ENCODE measurements at regions not wholly inside any gene's neighbourhood (a gene's known extent, or its start where the extent isn't known, plus 50 kb on each side); places are given as distances from the start of the nearest gene placed in this dataset.

DNA sequence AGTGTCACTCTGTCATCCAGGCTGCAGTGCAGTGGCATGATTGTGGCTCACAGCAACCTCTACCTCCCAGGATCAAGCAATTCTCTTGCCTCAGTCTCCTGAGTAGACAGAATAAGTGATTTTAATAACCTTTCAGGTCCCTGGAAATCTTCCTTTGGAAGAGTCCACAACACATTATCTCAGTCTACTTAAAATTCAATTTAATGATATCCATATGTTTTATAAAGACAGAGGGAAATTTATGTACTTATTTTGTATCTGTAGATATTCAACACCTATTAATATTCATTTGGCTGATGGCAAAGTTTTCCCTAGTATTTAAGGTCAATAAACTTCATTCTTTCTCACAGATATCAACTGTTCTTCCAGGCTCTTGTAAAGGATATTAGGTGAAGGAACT is 881.4 kb upstream of the GJE1 start:
- Histone ChIP-seq H3K27ac (no peak overlapping the region), H3K4me2 (ENCODE audit: unreplicated experiment) (no peak overlapping the region), H2AFZ (peak overlapping the region; percentile 47; the same call in 1 of the 2 replicates), H3K79me2 (ENCODE audit: insufficient read depth) (no peaks in the 10 kb centered on the region), H3K9me2 (ENCODE audit: insufficient read depth) (no peaks in the 10 kb centered on the region; the same call in 1 of the 2 replicates), H3K9ac (no peak overlapping the region), H4K20me1 (ENCODE audit: insufficient read depth) (no peaks in the 10 kb centered on the region), H3K36me3 (ENCODE audit: low read depth) (no peaks in the 10 kb centered on the region), H3F3A (ENCODE audit: insufficient read depth) (no peaks in the 10 kb centered on the region), H3K4me1 (ENCODE audit: insufficient read depth) (peaks cover 7% of the 10 kb centered on the region; the same call in 1 of the 2 replicates), H3K4me3 (no peak overlapping the region), H3K27me3 (replicated peaks; ENCODE audit: insufficient read depth) (no peaks in the 10 kb centered on the region), H3K9me3 (ENCODE audit: low read depth) (no peaks in the 10 kb centered on the region)
- TF ChIP-seq EZH2 (IDR thresholded peaks at IDR 0.05; ENCODE audit: insufficient read depth, poor library complexity, severe bottlenecking) (no peak), EZH2phosphoT487 (IDR thresholded peaks at IDR 0.05; ENCODE audit: insufficient read depth, low read depth) (no peak)
- no peak for DNase-seq
- in situ Hi-C loops (cut with MboI): no loop called here

GRCh38 chr6:141248021-141248799 is 884.5 kb upstream of the GJE1 start:
- TF ChIP-seq EZH2phosphoT487 (IDR thresholded peaks at IDR 0.05; ENCODE audit: insufficient read depth, low read depth): no peak
- no peak for TF ChIP-seq EZH2 (IDR thresholded peaks at IDR 0.05; ENCODE audit: insufficient read depth, poor library complexity, severe bottlenecking)
- H3K4me2 ChIP-seq (ENCODE audit: unreplicated experiment): no peak overlapping the region
- H3K9me2 ChIP-seq (ENCODE audit: insufficient read depth): no peaks in the 10 kb centered on the region; the same call in 1 of the 2 replicates
- WGBS, 2 experiments (ENCODE audit: low coverage in 1 of 2, low lambda C conversion rate in 2 of 2, missing lambda C conversion rate in 2 of 2): 42 to 45% methylated on average over 4 of the region's 4 CpGs
- peaks cover 6% of the 10 kb centered on the region; the same call in 1 of the 2 replicates for H3K4me1 ChIP-seq (ENCODE audit: insufficient read depth)
- no peaks in the 10 kb centered on the region for H3F3A ChIP-seq (ENCODE audit: insufficient read depth)
- H4K20me1 ChIP-seq (ENCODE audit: insufficient read depth): no peaks in the 10 kb centered on the region
- no peak for DNase-seq
- H3K4me3 ChIP-seq: no peak overlapping the region
- no peak overlapping the region for H3K27ac ChIP-seq
- H3K9ac ChIP-seq: no peak overlapping the region
- peak overlapping the region; percentile 25 for H2AFZ ChIP-seq
- no peaks in the 10 kb centered on the region for H3K36me3 ChIP-seq (ENCODE audit: low read depth)
- no peaks in the 10 kb centered on the region for H3K9me3 ChIP-seq (ENCODE audit: low read depth)
- no peaks in the 10 kb centered on the region for H3K27me3 ChIP-seq (replicated peaks; ENCODE audit: insufficient read depth)
- in situ Hi-C loops (cut with MboI): no loop called here
- H3K79me2 ChIP-seq (ENCODE audit: insufficient read depth): no peaks in the 10 kb centered on the region

DNA sequence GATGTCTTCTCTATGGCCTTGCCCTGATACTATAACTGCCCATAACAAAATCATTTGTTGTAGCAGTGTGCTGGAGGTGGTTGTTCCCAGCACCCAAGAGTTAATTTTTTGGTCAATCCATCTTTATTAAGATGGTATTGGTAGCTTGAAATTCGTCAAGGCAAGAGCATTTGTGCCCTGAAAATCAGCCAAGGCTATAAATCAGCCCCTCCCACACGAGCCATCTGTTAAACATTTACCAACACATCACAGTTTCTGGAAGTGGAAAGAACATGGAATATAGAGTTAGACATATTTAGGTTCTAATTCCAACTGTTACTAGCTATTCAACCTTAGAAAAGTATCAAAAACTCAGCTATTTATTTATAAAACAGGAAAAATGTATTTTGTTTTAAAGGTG is 888.4 kb upstream of the GJE1 start:
- Histone ChIP-seq H3K4me3 (no peak overlapping the region), H3K9me2 (ENCODE audit: insufficient read depth) (no peaks in the 10 kb centered on the region; the same call in 1 of the 2 replicates), H2AFZ (no peak overlapping the region), H3K79me2 (ENCODE audit: insufficient read depth) (no peaks in the 10 kb centered on the region), H3K4me1 (ENCODE audit: insufficient read depth) (no peaks in the 10 kb centered on the region), H3K27me3 (replicated peaks; ENCODE audit: insufficient read depth) (no peaks in the 10 kb centered on the region), H3K9me3 (ENCODE audit: low read depth) (no peaks in the 10 kb centered on the region), H3K9ac (no peak overlapping the region), H3K36me3 (ENCODE audit: low read depth) (no peaks in the 10 kb centered on the region), H3K4me2 (ENCODE audit: unreplicated experiment) (no peak overlapping the region), H4K20me1 (ENCODE audit: insufficient read depth) (no peaks in the 10 kb centered on the region), H3K27ac (no peak overlapping the region), H3F3A (ENCODE audit: insufficient read depth) (no peaks in the 10 kb centered on the region)
- no peak for DNase-seq
- WGBS, 2 experiments (ENCODE audit: low coverage in 1 of 2, low lambda C conversion rate in 2 of 2, missing lambda C conversion rate in 2 of 2): 5 to 8% methylated on average over 2 of the region's 2 CpGs
- in situ Hi-C loops (cut with MboI): no loop called here
- TF ChIP-seq EZH2phosphoT487 (IDR thresholded peaks at IDR 0.05; ENCODE audit: insufficient read depth, low read depth): no peak
- no peak for TF ChIP-seq EZH2 (IDR thresholded peaks at IDR 0.05; ENCODE audit: insufficient read depth, poor library complexity, severe bottlenecking)

DNA sequence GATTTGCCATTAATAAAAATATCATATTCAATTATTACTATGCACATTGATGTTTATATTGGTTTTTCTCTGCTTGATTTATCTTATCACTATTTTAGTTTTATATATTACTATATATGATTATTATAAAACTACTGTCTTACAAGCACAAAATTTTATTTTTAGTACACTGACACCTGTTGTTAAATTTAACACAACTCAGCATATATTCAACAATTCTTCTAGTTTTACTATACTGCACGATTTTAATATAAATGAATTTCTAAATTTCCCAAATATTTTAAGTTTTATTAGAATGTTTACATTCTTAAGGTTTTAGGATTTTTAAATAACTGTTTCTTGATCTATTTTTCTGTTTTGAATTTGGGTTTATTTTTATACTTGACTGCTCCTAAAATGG is 889.8 kb upstream of the GJE1 start:
- Histone ChIP-seq H3K79me2 (ENCODE audit: insufficient read depth) (no peaks in the 10 kb centered on the region), H3K27ac (no peak overlapping the region)
- in situ Hi-C loops (cut with MboI): no loop called here

More for the DNA sequence above, 889.8 kb upstream of the GJE1 start:
- Histone ChIP-seq H3K9me3 (ENCODE audit: low read depth) (no peaks in the 10 kb centered on the region), H2AFZ (no peak overlapping the region), H3K4me3 (no peak overlapping the region), H3K36me3 (ENCODE audit: low read depth) (no peaks in the 10 kb centered on the region), H3K9me2 (ENCODE audit: insufficient read depth) (no peaks in the 10 kb centered on the region), H3K27me3 (replicated peaks; ENCODE audit: insufficient read depth) (no peaks in the 10 kb centered on the region), H3F3A (ENCODE audit: insufficient read depth) (no peaks in the 10 kb centered on the region), H4K20me1 (ENCODE audit: insufficient read depth) (no peaks in the 10 kb centered on the region), H3K4me1 (ENCODE audit: insufficient read depth) (no peaks in the 10 kb centered on the region), H3K9ac (no peak overlapping the region), H3K4me2 (ENCODE audit: unreplicated experiment) (no peak overlapping the region)
- no peak for TF ChIP-seq EZH2phosphoT487 (IDR thresholded peaks at IDR 0.05; ENCODE audit: insufficient read depth, low read depth)
- no peak for TF ChIP-seq EZH2 (IDR thresholded peaks at IDR 0.05; ENCODE audit: insufficient read depth, poor library complexity, severe bottlenecking)
- WGBS, 2 experiments (ENCODE audit: low coverage in 1 of 2, low lambda C conversion rate in 2 of 2, missing lambda C conversion rate in 2 of 2): 81 to 89% methylated on average over 1 of the region's 1 CpG
- no peak for DNase-seq

Measured in GM23248 (cell line).